GM12878 (cell line): ENCODE measurements at regions not wholly inside any gene's neighbourhood (a gene's known extent, or its start where the extent isn't known, plus 50 kb on each side); places are given as distances from the start of the nearest gene placed in this dataset.

Experiments
- ATAC-seq: fragments of 200-7000 bp; cut with Tn5 transposase; 3 replicates; pipeline ENCODE4 v1.9.1; 2020; ENCODE audit warnings: mild to moderate bottlenecking, moderate library complexity
- BruUV-seq: library from RNA; stranded (reverse); fragments of 400-500 nt; replicated peaks from 2 replicates; lab custom pipeline; 2021; lab: Mats Ljungman, UMichigan
- CTCF ChIA-PET: fragments of 300-600 bp; sonication (Branson Sonifier 250); formaldehyde crosslinking; extraction: SDS; loops from one replicate; lab custom pipeline; 2021; ENCODE audit warnings: inconsistent platforms; lab: Yijun Ruan, JAX
- POLR2A ChIA-PET: fragments of 350-600 bp; formaldehyde crosslinking; extraction: SDS; loops from one replicate; lab custom pipeline; 2021; ENCODE audit warnings: inconsistent platforms; lab: Charles Lee
- RAD21 ChIA-PET: fragments of 300-600 bp; sonication (Branson Sonifier 250); formaldehyde crosslinking; loops from one replicate; lab custom pipeline; 2023; ENCODE audit warnings: antibody characterized with exemption; ENCODE audit not compliant: unreplicated experiment; lab: Charles Lee
- SMC1A ChIA-PET: fragments of 300-600 bp; sonication (Branson Sonifier 250); formaldehyde crosslinking; loops from one replicate; lab custom pipeline; 2023; ENCODE audit not compliant: unreplicated experiment, uncharacterized antibody; lab: Charles Lee
- DNase-seq: peaks from one replicate; pipeline ENCODE4 v3.0.0-alpha.2; 2011; ENCODE audit warnings: low read depth, low spot score
- FAIRE-seq: peaks from 3 replicates; lab custom pipeline; 2011; peaks lifted over from hg19 to GRCh38; lab: Jason Lieb, UNC
- H2AFZ ChIP-seq: 2 replicates; pipeline ENCODE4 v1.6.0; 2011; ENCODE audit warnings: low read depth, low read length, control low read depth; ENCODE audit not compliant: control insufficient read depth
- H3K27ac ChIP-seq: 2 replicates; pipeline ENCODE4 v1.5.1; 2011; ENCODE audit warnings: control low read depth; ENCODE audit not compliant: control insufficient read depth, insufficient read depth
- H3K27me3 ChIP-seq, 2 experiments: replicated peaks in 1 of 2; 2 replicates each; pipeline versions ENCODE4 v1.6.0 to v1.6.1; 2011; ENCODE audit warnings: low read length in 1 of 2; ENCODE audit not compliant: control insufficient read depth in 2 of 2, insufficient read depth in 2 of 2
- H3K36me3 ChIP-seq, 2 experiments: 2 replicates each; pipeline ENCODE4 v1.5.1; 2011; ENCODE audit warnings: low read length in 1 of 2; ENCODE audit not compliant: control insufficient read depth in 2 of 2, insufficient read depth in 2 of 2
- H3K4me1 ChIP-seq: 2 replicates; pipeline ENCODE4 v1.6.1; 2011; ENCODE audit warnings: mild to moderate bottlenecking, low read length, moderate library complexity, mixed read lengths; ENCODE audit not compliant: control insufficient read depth, insufficient read depth
- H3K4me2 ChIP-seq: 2 replicates; pipeline ENCODE4 v1.6.0; 2011; ENCODE audit warnings: control low read depth; ENCODE audit not compliant: control insufficient read depth, insufficient read depth
- H3K4me3 ChIP-seq: fragments of 200-600 bp; sonication (generic); 2 replicates; pipeline ENCODE4 v1.5.1; 2016
- H3K79me2 ChIP-seq: 2 replicates; pipeline ENCODE4 v1.6.0; 2011; ENCODE audit warnings: low read length; ENCODE audit not compliant: control insufficient read depth, insufficient read depth
- H3K9ac ChIP-seq: 2 replicates; pipeline ENCODE4 v1.8.0; 2011; ENCODE audit warnings: low read length, control low read depth, mixed read lengths; ENCODE audit not compliant: control insufficient read depth, insufficient read depth
- H3K9me3 ChIP-seq: replicated peaks from 3 replicates; pipeline ENCODE4 v1.5.1; 2011; ENCODE audit warnings: mild to moderate bottlenecking, low read length; ENCODE audit not compliant: control insufficient read depth, insufficient read depth
- H4K20me1 ChIP-seq: 2 replicates; pipeline ENCODE4 v1.6.0; 2011; ENCODE audit not compliant: control insufficient read depth, insufficient read depth
- FOXM1 ChIP-seq: IDR thresholded peaks from 2 replicates; pipeline ENCODE4 v1.6.1; 2012; ENCODE audit warnings: low read depth, mild to moderate bottlenecking, inconsistent platforms, low read length, moderate library complexity
- MEF2A ChIP-seq: IDR thresholded peaks from 2 replicates; pipeline ENCODE4 v1.6.1; 2011; ENCODE audit warnings: low read depth, mild to moderate bottlenecking, low read length, moderate library complexity; ENCODE audit not compliant: insufficient read depth
- MYB ChIP-seq: fragments of 150-350 bp; IDR thresholded peaks from 2 replicates; pipeline ENCODE4 v1.6.1; 2014; ENCODE audit warnings: mild to moderate bottlenecking, low read depth, low read length, borderline replicate concordance
- PAX5 ChIP-seq: IDR thresholded peaks from 2 replicates; pipeline ENCODE4 v1.6.1; 2011; ENCODE audit warnings: low read depth, low read length, borderline replicate concordance
- PML ChIP-seq: IDR thresholded peaks from 2 replicates; pipeline ENCODE4 v1.6.1; 2012; ENCODE audit warnings: low read length, inconsistent platforms
- SREBF1 ChIP-seq: IDR thresholded peaks from 2 replicates; pipeline ENCODE4 v1.6.1; 2012; ENCODE audit warnings: mild to moderate bottlenecking, low read length
- SREBF2 ChIP-seq: IDR thresholded peaks from 2 replicates; pipeline ENCODE4 v1.6.1; 2012; ENCODE audit warnings: mild to moderate bottlenecking, low read length
- TAF1 ChIP-seq: IDR thresholded peaks from 2 replicates; pipeline ENCODE4 v1.6.1; 2011; ENCODE audit warnings: mild to moderate bottlenecking, low read depth, low read length, borderline replicate concordance
- WGBS: methylation state at CpG from one replicate; pipeline ENCODE4 v1.1.6; 2016; ENCODE audit warnings: low lambda C conversion rate; ENCODE audit not compliant: insufficient replicate concordance, insufficient coverage; ENCODE audit errors: missing lambda C conversion rate; 5-methylcytosine and 5-hydroxymethylcytosine counted together
- in situ Hi-C: fragments of 300-500 bp; cut with MboI; formaldehyde crosslinking; loops from 9 replicates; pipeline ENCODE4 v1.14.3; 2018; ENCODE audit warnings: mixed read lengths
- intact Hi-C: fragments of 100-400 bp; cut with micrococcal nuclease; formaldehyde crosslinking; loops from one replicate; pipeline ENCODE4 v1.14.2; 2022; ENCODE audit not compliant: unreplicated experiment
- TF ChIP-seq, protein P1 (sequence below): fragments of 450-650 bp; IDR thresholded peaks from 2 replicates; pipeline ENCODE4 v1.6.1; 2018; ENCODE audit warnings: borderline replicate concordance, mild to moderate bottlenecking; ENCODE audit not compliant: partially characterized antibody
- TF ChIP-seq, protein P2 (sequence below): fragments of 450-650 bp; IDR thresholded peaks from 2 replicates; pipeline ENCODE4 v1.6.1; 2017; ENCODE audit warnings: low read depth, mild to moderate bottlenecking, moderate library complexity
- TF ChIP-seq, protein P3 (sequence below): fragments of 150-350 bp; IDR thresholded peaks from 2 replicates; pipeline ENCODE4 v1.6.1; 2016; ENCODE audit warnings: low read depth, low read length
- TF ChIP-seq, protein P4 (sequence below), 3 experiments: IDR thresholded peaks in 2 of 3; conservative IDR thresholded peaks in 1 of 3; 2 replicates each; pipeline ENCODE4 v1.5.1; 2011; ENCODE audit warnings: low read depth in 3 of 3, low read length in 3 of 3, mild to moderate bottlenecking in 3 of 3, control low read depth in 2 of 3, moderate library complexity in 2 of 3, inconsistent platforms in 1 of 3, mixed read lengths in 1 of 3; ENCODE audit not compliant: control insufficient read depth in 2 of 3, insufficient read depth in 1 of 3; ENCODE audit errors: extremely low read depth in 1 of 3

- ATAC-seq (no peak), FAIRE-seq (no peak), DNase-seq (no peak)
- Histone ChIP-seq H3K9ac (no peak overlapping the region), H3K4me2 (no peak overlapping the region), H3K27me3 (no peaks in the 10 kb centered on the region), H3K36me3 (no peaks in the 10 kb centered on the region), H2AFZ (no peak overlapping the region), H3K9me3 (no peaks in the 10 kb centered on the region; the same call in 2 of the 3 replicates), H3K4me1 (peaks cover 3% of the 10 kb centered on the region; the same call in 1 of the 2 replicates), H3K27ac (no peak overlapping the region), H3K79me2 (no peaks in the 10 kb centered on the region), H3K4me3 (no peak overlapping the region), H4K20me1 (no peaks in the 10 kb centered on the region)
- intact Hi-C loops (no loop called here), in situ Hi-C loops (loop anchor here (25.0 kb wide), 2 partner anchors 1614 to 1739 kb away; no protein-coding TSS in a partner anchor)
- BruUV-seq: no TSS peak
- 56% methylated on average over 16 of the region's 16 CpGs for WGBS
- ChIA-PET SMC1A (interaction anchor here (1.1 kb wide), 1 partner anchor 15 kb away, joined by 3 read pairs; no protein-coding TSS in a partner anchor), RAD21 (no interaction called here), CTCF (interaction anchor here (0.6 kb wide), 2 partner anchors 15 to 180 kb away, joined by 3 read pairs; no protein-coding TSS in a partner anchor), POLR2A (interaction anchor here (0.6 kb wide), 1 partner anchor 213 kb away, joined by 3 read pairs; no protein-coding TSS in a partner anchor)
- TF ChIP-seq SREBF2 (no peak), TAF1 (no peak), MEF2A (no peak), SREBF1 (no peak), PML (no peak), FOXM1 (no peak), PAX5 (no peak), MYB (no peak)
- TF ChIP-seq, protein P1, sequence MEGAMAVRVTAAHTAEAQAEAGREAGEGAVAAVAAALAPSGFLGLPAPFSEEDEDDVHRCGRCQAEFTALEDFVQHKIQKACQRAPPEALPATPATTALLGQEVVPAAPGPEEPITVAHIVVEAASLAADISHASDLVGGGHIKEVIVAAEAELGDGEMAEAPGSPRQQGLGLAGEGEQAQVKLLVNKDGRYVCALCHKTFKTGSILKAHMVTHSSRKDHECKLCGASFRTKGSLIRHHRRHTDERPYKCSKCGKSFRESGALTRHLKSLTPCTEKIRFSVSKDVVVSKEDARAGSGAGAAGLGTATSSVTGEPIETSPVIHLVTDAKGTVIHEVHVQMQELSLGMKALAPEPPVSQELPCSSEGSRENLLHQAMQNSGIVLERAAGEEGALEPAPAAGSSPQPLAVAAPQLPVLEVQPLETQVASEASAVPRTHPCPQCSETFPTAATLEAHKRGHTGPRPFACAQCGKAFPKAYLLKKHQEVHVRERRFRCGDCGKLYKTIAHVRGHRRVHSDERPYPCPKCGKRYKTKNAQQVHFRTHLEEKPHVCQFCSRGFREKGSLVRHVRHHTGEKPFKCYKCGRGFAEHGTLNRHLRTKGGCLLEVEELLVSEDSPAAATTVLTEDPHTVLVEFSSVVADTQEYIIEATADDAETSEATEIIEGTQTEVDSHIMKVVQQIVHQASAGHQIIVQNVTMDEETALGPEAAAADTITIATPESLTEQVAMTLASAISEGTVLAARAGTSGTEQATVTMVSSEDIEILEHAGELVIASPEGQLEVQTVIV: no peak
- TF ChIP-seq, protein P2, sequence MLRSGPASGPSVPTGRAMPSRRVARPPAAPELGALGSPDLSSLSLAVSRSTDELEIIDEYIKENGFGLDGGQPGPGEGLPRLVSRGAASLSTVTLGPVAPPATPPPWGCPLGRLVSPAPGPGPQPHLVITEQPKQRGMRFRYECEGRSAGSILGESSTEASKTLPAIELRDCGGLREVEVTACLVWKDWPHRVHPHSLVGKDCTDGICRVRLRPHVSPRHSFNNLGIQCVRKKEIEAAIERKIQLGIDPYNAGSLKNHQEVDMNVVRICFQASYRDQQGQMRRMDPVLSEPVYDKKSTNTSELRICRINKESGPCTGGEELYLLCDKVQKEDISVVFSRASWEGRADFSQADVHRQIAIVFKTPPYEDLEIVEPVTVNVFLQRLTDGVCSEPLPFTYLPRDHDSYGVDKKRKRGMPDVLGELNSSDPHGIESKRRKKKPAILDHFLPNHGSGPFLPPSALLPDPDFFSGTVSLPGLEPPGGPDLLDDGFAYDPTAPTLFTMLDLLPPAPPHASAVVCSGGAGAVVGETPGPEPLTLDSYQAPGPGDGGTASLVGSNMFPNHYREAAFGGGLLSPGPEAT: no peak
- TF ChIP-seq, protein P3, sequence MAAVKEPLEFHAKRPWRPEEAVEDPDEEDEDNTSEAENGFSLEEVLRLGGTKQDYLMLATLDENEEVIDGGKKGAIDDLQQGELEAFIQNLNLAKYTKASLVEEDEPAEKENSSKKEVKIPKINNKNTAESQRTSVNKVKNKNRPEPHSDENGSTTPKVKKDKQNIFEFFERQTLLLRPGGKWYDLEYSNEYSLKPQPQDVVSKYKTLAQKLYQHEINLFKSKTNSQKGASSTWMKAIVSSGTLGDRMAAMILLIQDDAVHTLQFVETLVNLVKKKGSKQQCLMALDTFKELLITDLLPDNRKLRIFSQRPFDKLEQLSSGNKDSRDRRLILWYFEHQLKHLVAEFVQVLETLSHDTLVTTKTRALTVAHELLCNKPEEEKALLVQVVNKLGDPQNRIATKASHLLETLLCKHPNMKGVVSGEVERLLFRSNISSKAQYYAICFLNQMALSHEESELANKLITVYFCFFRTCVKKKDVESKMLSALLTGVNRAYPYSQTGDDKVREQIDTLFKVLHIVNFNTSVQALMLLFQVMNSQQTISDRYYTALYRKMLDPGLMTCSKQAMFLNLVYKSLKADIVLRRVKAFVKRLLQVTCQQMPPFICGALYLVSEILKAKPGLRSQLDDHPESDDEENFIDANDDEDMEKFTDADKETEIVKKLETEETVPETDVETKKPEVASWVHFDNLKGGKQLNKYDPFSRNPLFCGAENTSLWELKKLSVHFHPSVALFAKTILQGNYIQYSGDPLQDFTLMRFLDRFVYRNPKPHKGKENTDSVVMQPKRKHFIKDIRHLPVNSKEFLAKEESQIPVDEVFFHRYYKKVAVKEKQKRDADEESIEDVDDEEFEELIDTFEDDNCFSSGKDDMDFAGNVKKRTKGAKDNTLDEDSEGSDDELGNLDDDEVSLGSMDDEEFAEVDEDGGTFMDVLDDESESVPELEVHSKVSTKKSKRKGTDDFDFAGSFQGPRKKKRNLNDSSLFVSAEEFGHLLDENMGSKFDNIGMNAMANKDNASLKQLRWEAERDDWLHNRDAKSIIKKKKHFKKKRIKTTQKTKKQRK: no peak
- TF ChIP-seq, protein P4, sequence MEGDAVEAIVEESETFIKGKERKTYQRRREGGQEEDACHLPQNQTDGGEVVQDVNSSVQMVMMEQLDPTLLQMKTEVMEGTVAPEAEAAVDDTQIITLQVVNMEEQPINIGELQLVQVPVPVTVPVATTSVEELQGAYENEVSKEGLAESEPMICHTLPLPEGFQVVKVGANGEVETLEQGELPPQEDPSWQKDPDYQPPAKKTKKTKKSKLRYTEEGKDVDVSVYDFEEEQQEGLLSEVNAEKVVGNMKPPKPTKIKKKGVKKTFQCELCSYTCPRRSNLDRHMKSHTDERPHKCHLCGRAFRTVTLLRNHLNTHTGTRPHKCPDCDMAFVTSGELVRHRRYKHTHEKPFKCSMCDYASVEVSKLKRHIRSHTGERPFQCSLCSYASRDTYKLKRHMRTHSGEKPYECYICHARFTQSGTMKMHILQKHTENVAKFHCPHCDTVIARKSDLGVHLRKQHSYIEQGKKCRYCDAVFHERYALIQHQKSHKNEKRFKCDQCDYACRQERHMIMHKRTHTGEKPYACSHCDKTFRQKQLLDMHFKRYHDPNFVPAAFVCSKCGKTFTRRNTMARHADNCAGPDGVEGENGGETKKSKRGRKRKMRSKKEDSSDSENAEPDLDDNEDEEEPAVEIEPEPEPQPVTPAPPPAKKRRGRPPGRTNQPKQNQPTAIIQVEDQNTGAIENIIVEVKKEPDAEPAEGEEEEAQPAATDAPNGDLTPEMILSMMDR (IDR thresholded peaks at IDR 0.05 in 2 of 3, conservative IDR thresholded peaks at IDR 0.05 in 1 of 3; ENCODE audit: control insufficient read depth in 2 of 3, extremely low read depth in 1 of 3, insufficient read depth in 1 of 3, low read depth in 3 of 3, low read length in 3 of 3): no peak
Observed at GRCh38 chr17:72376526-72377345, 255.9 kb downstream of the SOX9 start.
